GM23338 (cell line): ENCODE measurements at regions not wholly inside any gene's neighbourhood (a gene's known extent, or its start where the extent isn't known, plus 50 kb on each side); places are given as distances from the start of the nearest gene placed in this dataset.

Experiments
- EZH2 ChIP-seq: fragments of 200-600 bp; sonication (generic); IDR thresholded peaks from one replicate; pipeline ENCODE4 v1.8.0; 2017; ENCODE audit warnings: antibody characterized with exemption, mild to moderate bottlenecking, low read depth; ENCODE audit not compliant: unreplicated experiment
- JUNB ChIP-seq: IDR thresholded peaks from one replicate; pipeline ENCODE4 v1.6.1; 2016; ENCODE audit warnings: antibody characterized with exemption; ENCODE audit not compliant: unreplicated experiment
- POLR2AphosphoS5 ChIP-seq: IDR thresholded peaks from 2 replicates; pipeline ENCODE4 v1.6.1; 2016; ENCODE audit warnings: antibody characterized with exemption, low read depth
- TF ChIP-seq, protein P1 (sequence below), 2 experiments: fragments of 200-600 bp in 1 of 2; sonication (generic) in 1 of 2; conservative IDR thresholded peaks; 2 replicates each; pipeline versions ENCODE4 v1.5.1 to v1.6.1; 2016 to 2017; ENCODE audit warnings: antibody characterized with exemption in 2 of 2, low read depth in 2 of 2, mild to moderate bottlenecking in 2 of 2, moderate library complexity in 1 of 2
- TF ChIP-seq, protein P2 (sequence below): IDR thresholded peaks from one replicate; pipeline ENCODE4 v1.6.1; 2018; ENCODE audit warnings: antibody characterized with exemption; ENCODE audit not compliant: unreplicated experiment
- TF ChIP-seq, protein P3 (sequence below): IDR thresholded peaks from 2 replicates; pipeline ENCODE4 v1.6.1; 2016; ENCODE audit warnings: antibody characterized with exemption

DNA sequence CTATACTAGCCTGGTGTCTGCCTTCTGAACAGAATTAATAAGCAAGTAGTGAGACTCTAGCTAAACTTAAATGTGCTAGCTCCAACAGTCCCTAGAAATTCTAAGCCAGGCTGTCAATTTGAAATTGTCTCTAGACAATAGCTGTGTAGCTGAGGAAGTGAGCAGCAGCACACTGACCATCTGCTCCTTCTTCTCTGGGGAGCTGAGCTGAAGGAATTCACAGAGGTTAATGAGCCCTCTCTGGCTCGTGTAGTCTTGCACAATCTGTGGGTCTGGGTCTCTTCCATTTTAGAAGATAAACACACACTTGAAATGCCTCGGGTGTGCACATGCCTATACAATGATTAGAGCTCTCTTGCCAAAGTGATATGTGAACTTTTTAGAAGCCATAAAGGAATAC, 63.5 kb upstream of the BARX1 start:
- TF ChIP-seq JUNB (no peak), POLR2AphosphoS5 (no peak), EZH2 (no peak)
- TF ChIP-seq, protein P1, sequence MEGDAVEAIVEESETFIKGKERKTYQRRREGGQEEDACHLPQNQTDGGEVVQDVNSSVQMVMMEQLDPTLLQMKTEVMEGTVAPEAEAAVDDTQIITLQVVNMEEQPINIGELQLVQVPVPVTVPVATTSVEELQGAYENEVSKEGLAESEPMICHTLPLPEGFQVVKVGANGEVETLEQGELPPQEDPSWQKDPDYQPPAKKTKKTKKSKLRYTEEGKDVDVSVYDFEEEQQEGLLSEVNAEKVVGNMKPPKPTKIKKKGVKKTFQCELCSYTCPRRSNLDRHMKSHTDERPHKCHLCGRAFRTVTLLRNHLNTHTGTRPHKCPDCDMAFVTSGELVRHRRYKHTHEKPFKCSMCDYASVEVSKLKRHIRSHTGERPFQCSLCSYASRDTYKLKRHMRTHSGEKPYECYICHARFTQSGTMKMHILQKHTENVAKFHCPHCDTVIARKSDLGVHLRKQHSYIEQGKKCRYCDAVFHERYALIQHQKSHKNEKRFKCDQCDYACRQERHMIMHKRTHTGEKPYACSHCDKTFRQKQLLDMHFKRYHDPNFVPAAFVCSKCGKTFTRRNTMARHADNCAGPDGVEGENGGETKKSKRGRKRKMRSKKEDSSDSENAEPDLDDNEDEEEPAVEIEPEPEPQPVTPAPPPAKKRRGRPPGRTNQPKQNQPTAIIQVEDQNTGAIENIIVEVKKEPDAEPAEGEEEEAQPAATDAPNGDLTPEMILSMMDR (conservative IDR thresholded peaks at IDR 0.05; ENCODE audit: low read depth in 2 of 2) = no peak
- TF ChIP-seq, protein P2, sequence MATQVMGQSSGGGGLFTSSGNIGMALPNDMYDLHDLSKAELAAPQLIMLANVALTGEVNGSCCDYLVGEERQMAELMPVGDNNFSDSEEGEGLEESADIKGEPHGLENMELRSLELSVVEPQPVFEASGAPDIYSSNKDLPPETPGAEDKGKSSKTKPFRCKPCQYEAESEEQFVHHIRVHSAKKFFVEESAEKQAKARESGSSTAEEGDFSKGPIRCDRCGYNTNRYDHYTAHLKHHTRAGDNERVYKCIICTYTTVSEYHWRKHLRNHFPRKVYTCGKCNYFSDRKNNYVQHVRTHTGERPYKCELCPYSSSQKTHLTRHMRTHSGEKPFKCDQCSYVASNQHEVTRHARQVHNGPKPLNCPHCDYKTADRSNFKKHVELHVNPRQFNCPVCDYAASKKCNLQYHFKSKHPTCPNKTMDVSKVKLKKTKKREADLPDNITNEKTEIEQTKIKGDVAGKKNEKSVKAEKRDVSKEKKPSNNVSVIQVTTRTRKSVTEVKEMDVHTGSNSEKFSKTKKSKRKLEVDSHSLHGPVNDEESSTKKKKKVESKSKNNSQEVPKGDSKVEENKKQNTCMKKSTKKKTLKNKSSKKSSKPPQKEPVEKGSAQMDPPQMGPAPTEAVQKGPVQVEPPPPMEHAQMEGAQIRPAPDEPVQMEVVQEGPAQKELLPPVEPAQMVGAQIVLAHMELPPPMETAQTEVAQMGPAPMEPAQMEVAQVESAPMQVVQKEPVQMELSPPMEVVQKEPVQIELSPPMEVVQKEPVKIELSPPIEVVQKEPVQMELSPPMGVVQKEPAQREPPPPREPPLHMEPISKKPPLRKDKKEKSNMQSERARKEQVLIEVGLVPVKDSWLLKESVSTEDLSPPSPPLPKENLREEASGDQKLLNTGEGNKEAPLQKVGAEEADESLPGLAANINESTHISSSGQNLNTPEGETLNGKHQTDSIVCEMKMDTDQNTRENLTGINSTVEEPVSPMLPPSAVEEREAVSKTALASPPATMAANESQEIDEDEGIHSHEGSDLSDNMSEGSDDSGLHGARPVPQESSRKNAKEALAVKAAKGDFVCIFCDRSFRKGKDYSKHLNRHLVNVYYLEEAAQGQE = no peak
- TF ChIP-seq, protein P3, sequence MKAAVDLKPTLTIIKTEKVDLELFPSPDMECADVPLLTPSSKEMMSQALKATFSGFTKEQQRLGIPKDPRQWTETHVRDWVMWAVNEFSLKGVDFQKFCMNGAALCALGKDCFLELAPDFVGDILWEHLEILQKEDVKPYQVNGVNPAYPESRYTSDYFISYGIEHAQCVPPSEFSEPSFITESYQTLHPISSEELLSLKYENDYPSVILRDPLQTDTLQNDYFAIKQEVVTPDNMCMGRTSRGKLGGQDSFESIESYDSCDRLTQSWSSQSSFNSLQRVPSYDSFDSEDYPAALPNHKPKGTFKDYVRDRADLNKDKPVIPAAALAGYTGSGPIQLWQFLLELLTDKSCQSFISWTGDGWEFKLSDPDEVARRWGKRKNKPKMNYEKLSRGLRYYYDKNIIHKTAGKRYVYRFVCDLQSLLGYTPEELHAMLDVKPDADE = no peak
